Non-pigmented ciliary epithelial cell (primary cell): ENCODE measurements at regions not wholly inside any gene's neighbourhood (a gene's known extent, or its start where the extent isn't known, plus 50 kb on each side); places are given as distances from the start of the nearest gene placed in this dataset.

Source experiments
- DNase-seq: peaks from one replicate; pipeline ENCODE4 v3.0.0-alpha.2; 2010; ENCODE audit warnings: low read depth

GRCh38 chr9:23319092-23319491, 506.9 kb downstream of the ELAVL2 start:
- DNase-seq = no peak

- no peak for DNase-seq
Measured at GRCh38 chr9:23321049-23321448, 505.0 kb downstream of the ELAVL2 start.

- no peak for DNase-seq
Measured at GRCh38 chr9:23322392-23322791, 503.6 kb downstream of the ELAVL2 start.

GRCh38 chr9:23324511-23324910, 501.5 kb downstream of the ELAVL2 start:
- no peak for DNase-seq

GRCh38 chr9:23326597-23326996, 499.4 kb downstream of the ELAVL2 start:
- DNase-seq = no peak

- DNase-seq = no peak
Measured at GRCh38 chr9:23341346-23341745, 484.7 kb downstream of the ELAVL2 start.

GRCh38 chr9:23342291-23342690, 483.7 kb downstream of the ELAVL2 start:
- peak; percentile 57 for DNase-seq

- no peak for DNase-seq
Measured at GRCh38 chr9:23343226-23343625, 482.8 kb downstream of the ELAVL2 start.

GRCh38 chr9:23361096-23361495, 464.9 kb downstream of the ELAVL2 start:
- DNase-seq = no peak

- DNase-seq = no peak
Measured at GRCh38 chr9:23372703-23373102, 453.3 kb downstream of the ELAVL2 start.

- no peak for DNase-seq
Measured at GRCh38 chr9:23375511-23375910, 450.5 kb downstream of the ELAVL2 start.

GRCh38 chr9:23379842-23380241, 446.2 kb downstream of the ELAVL2 start:
- no peak for DNase-seq

- DNase-seq = no peak
Measured at GRCh38 chr9:23380821-23381220, 445.2 kb downstream of the ELAVL2 start.

- no peak for DNase-seq
Measured at GRCh38 chr9:23382418-23382817, 443.6 kb downstream of the ELAVL2 start.

- no peak for DNase-seq
Measured at GRCh38 chr9:23394189-23394588, 431.9 kb downstream of the ELAVL2 start.

GRCh38 chr9:23408874-23409273, 417.2 kb downstream of the ELAVL2 start:
- no peak for DNase-seq

GRCh38 chr9:23412046-23412445, 414.0 kb downstream of the ELAVL2 start:
- no peak for DNase-seq

GRCh38 chr9:23412458-23412857, 413.6 kb downstream of the ELAVL2 start:
- DNase-seq = no peak

- DNase-seq = no peak
Measured at GRCh38 chr9:23413541-23413940, 412.5 kb downstream of the ELAVL2 start.

- no peak for DNase-seq
Measured at GRCh38 chr9:23423999-23424398, 402.0 kb downstream of the ELAVL2 start.

- DNase-seq = no peak
Measured at GRCh38 chr9:23426144-23426543, 399.9 kb downstream of the ELAVL2 start.

GRCh38 chr9:23431459-23431858, 394.6 kb downstream of the ELAVL2 start:
- no peak for DNase-seq

- DNase-seq = no peak
Measured at GRCh38 chr9:23434654-23435053, 391.4 kb downstream of the ELAVL2 start.

- no peak for DNase-seq
Measured at GRCh38 chr9:23438299-23438907, 387.6 kb downstream of the ELAVL2 start.

- DNase-seq = no peak
Measured at GRCh38 chr9:23441275-23441674, 384.8 kb downstream of the ELAVL2 start.
